ENCODE measurements at regions not wholly inside any gene's neighbourhood (a gene's known extent, or its start where the extent isn't known, plus 50 kb on each side); places are given as distances from the start of the nearest gene placed in this dataset.

- DNase-seq (ENCODE audit: insufficient read length, low spot score) (no peak), FAIRE-seq (no peak)
- TF ChIP-seq, protein P1, sequence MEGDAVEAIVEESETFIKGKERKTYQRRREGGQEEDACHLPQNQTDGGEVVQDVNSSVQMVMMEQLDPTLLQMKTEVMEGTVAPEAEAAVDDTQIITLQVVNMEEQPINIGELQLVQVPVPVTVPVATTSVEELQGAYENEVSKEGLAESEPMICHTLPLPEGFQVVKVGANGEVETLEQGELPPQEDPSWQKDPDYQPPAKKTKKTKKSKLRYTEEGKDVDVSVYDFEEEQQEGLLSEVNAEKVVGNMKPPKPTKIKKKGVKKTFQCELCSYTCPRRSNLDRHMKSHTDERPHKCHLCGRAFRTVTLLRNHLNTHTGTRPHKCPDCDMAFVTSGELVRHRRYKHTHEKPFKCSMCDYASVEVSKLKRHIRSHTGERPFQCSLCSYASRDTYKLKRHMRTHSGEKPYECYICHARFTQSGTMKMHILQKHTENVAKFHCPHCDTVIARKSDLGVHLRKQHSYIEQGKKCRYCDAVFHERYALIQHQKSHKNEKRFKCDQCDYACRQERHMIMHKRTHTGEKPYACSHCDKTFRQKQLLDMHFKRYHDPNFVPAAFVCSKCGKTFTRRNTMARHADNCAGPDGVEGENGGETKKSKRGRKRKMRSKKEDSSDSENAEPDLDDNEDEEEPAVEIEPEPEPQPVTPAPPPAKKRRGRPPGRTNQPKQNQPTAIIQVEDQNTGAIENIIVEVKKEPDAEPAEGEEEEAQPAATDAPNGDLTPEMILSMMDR (IDR thresholded peaks at IDR 0.05; ENCODE audit: insufficient read depth, missing control alignments): no peak
Observed at GRCh38 chr9:105828171-105828570, 133.8 kb downstream of the TMEM38B start.

- TF ChIP-seq, protein P1 (IDR thresholded peaks at IDR 0.05; ENCODE audit: insufficient read depth, missing control alignments): no peak
- FAIRE-seq: no peak
Observed at GRCh38 chr9:105828596-105829213, 134.4 kb downstream of the TMEM38B start.

DNA sequence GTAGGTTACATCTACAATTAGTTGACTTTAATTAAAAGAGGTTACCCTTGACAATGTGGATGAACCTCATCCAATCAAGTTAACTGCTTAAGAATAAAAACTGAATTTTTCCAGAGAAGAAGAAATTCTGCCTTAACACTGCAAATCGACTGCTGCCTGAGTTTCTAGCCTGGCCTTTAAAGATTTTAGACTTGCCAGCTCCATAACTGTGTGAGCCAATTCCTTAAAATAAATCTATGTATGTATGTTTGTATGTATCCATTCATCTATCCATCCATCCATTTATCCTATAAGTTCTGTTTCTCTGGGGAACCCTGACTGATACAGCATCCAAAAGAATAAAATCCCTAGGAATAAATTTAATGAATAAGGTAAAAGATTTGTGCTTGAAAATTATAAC is 136.1 kb downstream of the TMEM38B start:
- DNase-seq (ENCODE audit: insufficient read length, low spot score): no peak
- TF ChIP-seq, protein P1 (IDR thresholded peaks at IDR 0.05; ENCODE audit: insufficient read depth, missing control alignments): no peak
- FAIRE-seq: no peak

More at GRCh38 chr9:105828596-105829213, 134.4 kb downstream of the TMEM38B start:
- no peak for DNase-seq (ENCODE audit: insufficient read length, low spot score)

- DNase-seq (ENCODE audit: insufficient read length, low spot score) (no peak), FAIRE-seq (no peak)
- TF ChIP-seq, protein P1 (IDR thresholded peaks at IDR 0.05; ENCODE audit: insufficient read depth, missing control alignments): no peak
Observed at GRCh38 chr9:105832096-105832710, 137.9 kb downstream of the TMEM38B start.

DNA sequence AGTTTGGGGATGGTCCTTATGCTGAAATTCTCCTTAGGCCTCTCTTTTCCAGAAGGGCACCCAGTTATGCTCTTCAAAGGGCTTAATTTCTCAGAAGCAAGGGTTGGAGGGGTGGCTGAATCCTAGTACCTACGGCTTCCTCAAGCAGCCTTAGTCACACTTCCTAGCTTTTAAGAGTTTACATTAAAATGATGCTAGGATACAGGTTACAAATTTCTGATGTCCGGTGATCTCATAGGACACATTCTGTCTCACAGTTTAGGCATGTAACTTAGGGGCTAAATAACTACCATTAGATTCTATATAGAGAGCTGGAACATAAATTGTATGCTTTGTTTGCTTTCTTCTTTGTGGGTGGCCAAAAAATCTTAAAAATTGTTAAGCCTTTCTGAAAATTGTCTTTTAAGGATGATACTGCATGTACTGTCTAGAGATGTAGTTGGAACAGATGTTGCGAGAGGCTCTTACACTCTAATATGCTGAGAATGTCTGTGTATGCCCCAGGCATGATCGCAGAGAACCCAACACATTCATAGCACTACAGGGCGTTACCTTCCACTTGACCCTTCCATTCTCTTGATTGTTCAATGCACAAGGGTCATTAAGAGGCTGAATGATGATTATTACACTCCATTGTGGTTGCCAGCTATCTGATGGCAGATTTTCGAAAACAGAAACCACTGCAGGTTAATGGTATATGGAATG is 139.1 kb downstream of the TMEM38B start:
- FAIRE-seq: no peak
- no peak for DNase-seq (ENCODE audit: insufficient read length, low spot score)
- TF ChIP-seq, protein P1 (IDR thresholded peaks at IDR 0.05; ENCODE audit: insufficient read depth, missing control alignments): no peak

- TF ChIP-seq, protein P1 (IDR thresholded peaks at IDR 0.05; ENCODE audit: insufficient read depth, missing control alignments): no peak
- FAIRE-seq: no peak
- no peak for DNase-seq (ENCODE audit: insufficient read length, low spot score)
Observed at GRCh38 chr9:105834404-105834803, 140.1 kb downstream of the TMEM38B start.

DNA sequence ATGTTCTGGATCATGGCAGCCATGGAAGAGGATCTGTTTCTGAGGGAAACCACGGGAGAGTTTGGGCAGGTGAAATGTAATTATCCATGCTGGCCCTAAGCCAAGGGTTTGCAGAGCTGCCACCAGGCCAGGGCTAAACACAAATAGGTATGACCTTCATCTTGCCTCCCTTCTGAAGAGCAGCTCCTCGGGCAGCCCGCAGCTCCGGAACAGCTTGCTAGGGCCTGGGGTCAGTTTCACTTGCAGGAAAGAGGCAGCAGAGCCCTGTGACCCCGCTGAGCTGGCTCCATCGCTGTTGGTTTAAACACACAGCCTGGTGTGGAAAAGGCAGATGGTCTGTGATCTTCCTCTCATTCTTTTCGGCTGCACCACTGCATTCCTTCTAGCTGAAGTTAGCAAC is 141.4 kb downstream of the TMEM38B start:
- FAIRE-seq: no peak
- TF ChIP-seq, protein P1 (IDR thresholded peaks at IDR 0.05; ENCODE audit: insufficient read depth, missing control alignments): no peak

More for the DNA sequence above, 141.4 kb downstream of the TMEM38B start:
- DNase-seq (ENCODE audit: insufficient read length, low spot score): no peak
